ENCODE measurements at regions not wholly inside any gene's neighbourhood (a gene's known extent, or its start where the extent isn't known, plus 50 kb on each side); places are given as distances from the start of the nearest gene placed in this dataset.
"Not testable (repeated sequence)": the region's sequence is repeated elsewhere in the genome, so short reads cannot be mapped to it uniquely, and the experiment has no call there.

DNA sequence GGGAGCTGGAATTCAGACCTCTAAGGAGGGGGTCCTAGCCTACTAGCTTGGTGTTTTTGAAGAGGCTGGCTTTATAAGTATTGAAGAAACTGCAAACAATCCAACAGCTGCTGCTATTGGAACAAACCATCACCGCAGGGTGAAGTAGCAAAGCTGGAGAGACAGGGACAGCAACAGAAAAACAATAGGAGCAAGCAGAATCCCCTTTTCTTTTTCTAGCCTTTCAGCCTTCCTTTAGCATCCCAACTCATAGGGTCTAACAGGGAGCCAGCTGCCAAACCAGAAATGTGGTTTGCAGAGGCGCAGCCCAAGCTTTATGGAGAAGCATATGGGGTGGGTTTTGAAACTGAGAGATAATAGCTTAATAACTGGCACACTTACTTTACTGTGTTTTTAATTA is 106.2 kb upstream of the CHMP2B start:
- no peak overlapping the region for H3K4me3 ChIP-seq (ENCODE audit: low read length)
- TF ChIP-seq, protein P1, sequence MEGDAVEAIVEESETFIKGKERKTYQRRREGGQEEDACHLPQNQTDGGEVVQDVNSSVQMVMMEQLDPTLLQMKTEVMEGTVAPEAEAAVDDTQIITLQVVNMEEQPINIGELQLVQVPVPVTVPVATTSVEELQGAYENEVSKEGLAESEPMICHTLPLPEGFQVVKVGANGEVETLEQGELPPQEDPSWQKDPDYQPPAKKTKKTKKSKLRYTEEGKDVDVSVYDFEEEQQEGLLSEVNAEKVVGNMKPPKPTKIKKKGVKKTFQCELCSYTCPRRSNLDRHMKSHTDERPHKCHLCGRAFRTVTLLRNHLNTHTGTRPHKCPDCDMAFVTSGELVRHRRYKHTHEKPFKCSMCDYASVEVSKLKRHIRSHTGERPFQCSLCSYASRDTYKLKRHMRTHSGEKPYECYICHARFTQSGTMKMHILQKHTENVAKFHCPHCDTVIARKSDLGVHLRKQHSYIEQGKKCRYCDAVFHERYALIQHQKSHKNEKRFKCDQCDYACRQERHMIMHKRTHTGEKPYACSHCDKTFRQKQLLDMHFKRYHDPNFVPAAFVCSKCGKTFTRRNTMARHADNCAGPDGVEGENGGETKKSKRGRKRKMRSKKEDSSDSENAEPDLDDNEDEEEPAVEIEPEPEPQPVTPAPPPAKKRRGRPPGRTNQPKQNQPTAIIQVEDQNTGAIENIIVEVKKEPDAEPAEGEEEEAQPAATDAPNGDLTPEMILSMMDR (conservative IDR thresholded peaks at IDR 0.05; ENCODE audit: low read depth, low read length), result no peak
- DNase-seq (ENCODE audit: low read depth), result no peak

DNA sequence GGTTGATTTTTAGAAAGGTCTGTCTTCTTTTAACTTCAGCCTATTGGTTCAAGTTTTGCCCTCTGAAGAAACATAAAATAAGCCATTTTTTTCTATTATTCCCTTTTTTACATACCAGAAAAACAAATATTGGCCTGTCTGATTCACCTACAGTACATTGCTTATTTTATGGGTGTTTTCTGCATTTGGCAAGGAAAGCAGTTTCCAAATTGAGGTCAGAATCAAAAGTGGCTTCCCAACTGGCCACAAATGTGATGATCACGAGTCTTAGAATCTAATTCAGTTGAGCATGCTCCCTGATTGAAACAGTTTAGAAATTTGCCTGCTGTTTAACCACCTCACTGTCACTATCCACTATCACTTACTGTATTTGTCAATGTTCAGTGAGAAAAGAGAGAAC is 106.9 kb upstream of the CHMP2B start:
- TF ChIP-seq, protein P1 (conservative IDR thresholded peaks at IDR 0.05; ENCODE audit: low read depth, low read length), result no peak
- DNase-seq (ENCODE audit: low read depth), result no peak

DNA sequence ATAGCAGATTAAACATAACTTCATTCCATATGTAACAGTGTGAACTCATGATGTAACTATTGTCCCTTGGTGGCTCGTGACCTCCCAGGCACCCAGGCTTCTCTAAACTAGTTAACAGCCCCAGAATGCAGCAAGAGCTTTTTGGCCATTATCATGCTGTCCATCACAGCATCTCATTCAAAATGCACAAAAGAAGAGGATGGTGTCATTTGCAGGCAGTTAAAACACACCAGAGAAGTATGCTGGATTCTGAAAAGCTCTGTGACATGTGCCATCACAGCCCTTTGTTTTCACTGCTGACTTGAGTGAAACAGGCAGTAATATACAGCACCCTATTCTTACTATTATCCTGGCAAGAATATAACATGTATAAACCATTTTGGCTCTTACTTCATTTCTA is 117.6 kb upstream of the CHMP2B start:
- TF ChIP-seq, protein P1 (conservative IDR thresholded peaks at IDR 0.05; ENCODE audit: low read depth, low read length), result no peak
- H3K4me3 ChIP-seq (ENCODE audit: low read length), result no peak overlapping the region
- no peak for DNase-seq (ENCODE audit: low read depth)

More for the DNA sequence above, 106.9 kb upstream of the CHMP2B start:
- H3K4me3 ChIP-seq (ENCODE audit: low read length), result no peak overlapping the region

DNA sequence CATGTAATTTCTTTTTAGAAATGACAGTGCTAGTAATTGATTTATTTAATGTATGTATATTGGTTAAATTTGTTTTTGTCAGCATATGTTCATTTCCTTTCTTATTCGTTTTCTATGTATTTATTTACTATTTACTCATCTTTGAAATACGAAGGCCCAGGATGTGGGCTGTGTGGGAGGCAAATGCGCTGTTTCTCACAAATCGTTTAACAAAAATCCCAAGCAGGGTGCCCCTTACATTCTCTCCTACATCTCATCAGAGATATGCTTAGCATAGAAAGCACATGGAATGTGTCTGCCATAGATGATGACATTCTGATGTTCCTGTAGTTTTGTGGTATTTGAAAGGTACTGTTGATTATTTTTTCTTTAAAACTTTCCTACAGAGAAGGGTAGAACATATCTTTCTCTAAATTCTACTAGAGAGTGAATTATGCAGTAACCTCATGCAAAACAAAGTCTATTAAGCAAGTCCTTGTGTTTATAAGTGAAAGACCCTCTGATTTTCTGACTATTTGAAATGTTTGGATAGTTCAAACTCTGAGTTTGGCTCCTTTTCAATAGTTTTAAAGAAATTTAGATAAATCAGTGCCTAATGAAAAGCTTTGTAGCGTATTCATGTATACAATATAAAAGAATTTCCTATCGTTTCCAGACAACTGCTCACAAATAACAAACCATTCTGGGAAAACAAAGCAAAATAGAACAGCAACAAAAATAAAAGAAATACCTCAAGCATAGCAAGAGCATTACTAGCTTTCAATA is 111.1 kb upstream of the VGLL3 start:
- TF ChIP-seq, protein P1 (conservative IDR thresholded peaks at IDR 0.05; ENCODE audit: low read depth, low read length), result no peak

DNA sequence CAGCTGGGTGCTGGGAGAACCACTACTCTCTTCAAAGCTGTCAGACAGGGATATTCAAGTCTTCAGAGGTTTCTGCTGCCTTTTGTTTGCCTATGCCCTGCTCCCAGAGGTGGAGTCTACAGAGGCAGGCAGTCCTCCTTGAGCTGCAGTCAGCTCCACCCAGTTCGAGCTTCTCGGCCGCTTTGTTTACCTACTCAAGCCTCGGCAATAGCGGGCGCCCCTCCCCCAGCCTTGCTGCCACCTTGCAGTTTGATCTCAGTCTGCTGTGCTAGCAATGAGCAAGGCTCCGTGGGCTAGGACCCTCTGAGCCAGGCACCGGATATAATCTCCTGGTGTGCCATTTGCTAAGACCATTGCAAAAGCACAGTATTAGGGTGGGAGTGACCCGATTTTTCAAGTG is 106.8 kb upstream of the VGLL3 start:
- H3K4me3 ChIP-seq (ENCODE audit: low read length); DNase-seq (ENCODE audit: low read depth): not testable (repeated sequence)

More for the DNA sequence above, 111.1 kb upstream of the VGLL3 start:
- no peak overlapping the region for H3K4me3 ChIP-seq (ENCODE audit: low read length)
- no peak for DNase-seq (ENCODE audit: low read depth)

DNA sequence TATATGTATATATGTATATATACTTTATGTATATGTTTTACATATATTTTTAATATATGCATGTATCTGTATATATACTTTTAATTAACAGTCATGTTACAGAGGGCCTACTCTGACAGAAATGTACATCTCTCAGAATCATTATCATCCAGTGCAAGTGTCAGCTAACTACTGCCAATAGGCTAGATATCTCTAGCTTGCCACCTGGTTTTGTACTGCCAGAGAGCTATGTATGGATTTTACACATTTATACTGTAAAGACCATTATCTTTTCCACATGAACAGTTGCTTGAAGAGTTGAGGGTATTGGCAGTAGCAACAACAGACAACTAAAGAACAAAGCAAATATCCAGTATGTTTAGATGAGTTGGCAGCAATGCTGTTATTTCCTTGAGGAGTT is 99.7 kb upstream of the VGLL3 start:
- H3K4me3 ChIP-seq (ENCODE audit: low read length), result no peak overlapping the region
- TF ChIP-seq, protein P1 (conservative IDR thresholded peaks at IDR 0.05; ENCODE audit: low read depth, low read length), result no peak
- no peak for DNase-seq (ENCODE audit: low read depth)

DNA sequence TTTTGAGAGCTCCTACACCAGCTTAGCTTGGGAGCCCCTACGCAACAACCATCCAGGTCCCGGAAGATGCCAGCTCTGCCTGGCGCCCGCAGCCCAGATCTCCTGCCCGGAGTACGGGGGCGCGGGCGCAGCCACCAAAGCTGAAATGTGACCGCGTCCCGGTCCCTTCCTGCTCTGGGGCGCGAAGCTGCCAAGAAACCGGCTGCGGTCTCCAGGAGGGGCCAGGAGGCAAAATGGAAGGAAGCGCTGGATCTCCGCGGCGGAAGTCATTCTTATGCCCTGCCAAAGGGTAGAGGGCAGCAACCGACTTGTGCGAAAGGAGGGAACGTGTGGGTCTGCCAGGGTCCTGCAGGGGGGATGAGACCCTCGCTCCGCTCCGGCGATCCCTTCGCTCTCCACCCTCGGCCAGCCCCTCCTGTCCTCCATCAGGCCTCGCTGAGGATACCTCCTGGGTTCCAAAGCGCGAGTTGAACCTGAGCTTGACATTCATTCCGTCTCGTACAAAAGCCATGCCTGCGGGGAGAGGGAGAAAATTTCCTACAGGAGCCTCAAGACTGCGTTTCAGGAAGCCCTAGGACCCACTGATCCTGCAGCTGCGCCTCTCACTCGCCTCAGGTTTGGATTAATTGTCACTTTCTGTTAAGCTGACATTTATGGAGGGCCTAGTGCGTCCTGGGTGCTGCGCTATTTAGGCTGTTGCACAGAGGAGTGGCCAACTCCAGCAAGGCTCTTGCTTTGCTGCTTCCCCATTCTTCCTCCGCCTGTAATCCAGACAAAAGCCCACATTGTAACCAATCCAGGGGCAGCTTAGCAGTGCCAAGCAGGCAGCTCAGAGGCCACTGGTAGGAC is 98.3 kb upstream of the VGLL3 start:
- peak; percentile 75 for DNase-seq (ENCODE audit: low read depth)
- TF ChIP-seq, protein P1 (conservative IDR thresholded peaks at IDR 0.05; ENCODE audit: low read depth, low read length), result no peak
- peak overlapping the region; percentile 78 for H3K4me3 ChIP-seq (ENCODE audit: low read length)

All from retinal pigment epithelial cell (primary cell).